ENCODE measurements at regions not wholly inside any gene's neighbourhood (a gene's known extent, or its start where the extent isn't known, plus 50 kb on each side); places are given as distances from the start of the nearest gene placed in this dataset.

GRCh38 chr17:79506150-79506870 is 104.5 kb downstream of the RBFOX3 start:
- Histone ChIP-seq H2AFZ (ENCODE audit: low read length) (no peak overlapping the region), H2BK5ac (ENCODE audit: insufficient read length, low read length) (no peak overlapping the region), H3K14ac (ENCODE audit: insufficient read depth, low read length) (no peak overlapping the region), H3K23me2 (ENCODE audit: insufficient read length, low read depth, low read length, poor library complexity, severe bottlenecking) (no peaks in the 10 kb centered on the region), H3K9ac (ENCODE audit: extremely low read depth, insufficient read length, low read length) (no peak overlapping the region), H2BK15ac (ENCODE audit: low read depth, low read length) (no peak overlapping the region), H2BK12ac (ENCODE audit: insufficient read length, low read depth, low read length) (no peak overlapping the region), H3K23ac (ENCODE audit: insufficient read length, low read depth, low read length) (no peak overlapping the region), H3K9me3 (ENCODE audit: control insufficient read depth, low read depth, low read length) (no peaks in the 10 kb centered on the region), H2AK5ac (ENCODE audit: insufficient read length, low read length) (no peak overlapping the region), H3K18ac (ENCODE audit: insufficient read length, low read depth, low read length) (no peak overlapping the region), H4K5ac (ENCODE audit: insufficient read length, low read depth, low read length) (no peak overlapping the region), H2BK120ac (ENCODE audit: low read depth, low read length, poor library complexity, severe bottlenecking) (no peak overlapping the region), H3K27me3 (ENCODE audit: insufficient read depth, low read length) (no peaks in the 10 kb centered on the region), H4K91ac (ENCODE audit: insufficient read length, low read depth, low read length) (no peak overlapping the region), H4K20me1 (ENCODE audit: control insufficient read depth, insufficient read depth, insufficient read length) (no peaks in the 10 kb centered on the region), H3K4me2 (ENCODE audit: insufficient read depth, insufficient read length, low read length) (no peak overlapping the region), H3K4me1 (ENCODE audit: insufficient read depth, low read length) (no peaks in the 10 kb centered on the region), H3K56ac (ENCODE audit: insufficient read length, low read depth, low read length) (no peak overlapping the region), H4K8ac (replicated peaks; ENCODE audit: insufficient read length, low read depth, low read length) (no peak overlapping the region), H3T11ph (ENCODE audit: low read length) (no peak overlapping the region), H3K4ac (ENCODE audit: low read depth, low read length) (no peak overlapping the region), H3K79me2 (ENCODE audit: insufficient read depth, low read length) (no peaks in the 10 kb centered on the region), H3K79me1 (ENCODE audit: insufficient read depth, low read depth, low read length, poor library complexity, severe bottlenecking) (no peaks in the 10 kb centered on the region), H2BK20ac (ENCODE audit: low read depth, low read length, poor library complexity, severe bottlenecking) (no peak overlapping the region), H3K27ac (ENCODE audit: insufficient read length, low read depth, low read length) (no peak overlapping the region)
- Mint-ChIP-seq H3K36me3 (ENCODE audit: insufficient read depth in 1 of 3, low read depth in 3 of 3) (0 out of 7 replicates have a peak, but pooled peaks cover 0 to 2% (median 0%) of the 10 kb centered on the region in 3 experiments), H3K4me1 (peaks cover 0 to 16% of the 10 kb centered on the region in 2 experiments; a peak in 2 of 4 replicates), H3K27ac (no peak overlapping the region; a peak in 1 of 7 replicates), H3K4me3 (no peak overlapping the region), H3K27me3 (ENCODE audit: low read depth) (peaks cover 2% of the 10 kb centered on the region; the same call in 1 of the 2 replicates), H3K9me3 (peaks cover 2 to 3% of the 10 kb centered on the region in 2 experiments; a peak in 4 of 5 replicates)
- TF ChIP-seq, protein P1, sequence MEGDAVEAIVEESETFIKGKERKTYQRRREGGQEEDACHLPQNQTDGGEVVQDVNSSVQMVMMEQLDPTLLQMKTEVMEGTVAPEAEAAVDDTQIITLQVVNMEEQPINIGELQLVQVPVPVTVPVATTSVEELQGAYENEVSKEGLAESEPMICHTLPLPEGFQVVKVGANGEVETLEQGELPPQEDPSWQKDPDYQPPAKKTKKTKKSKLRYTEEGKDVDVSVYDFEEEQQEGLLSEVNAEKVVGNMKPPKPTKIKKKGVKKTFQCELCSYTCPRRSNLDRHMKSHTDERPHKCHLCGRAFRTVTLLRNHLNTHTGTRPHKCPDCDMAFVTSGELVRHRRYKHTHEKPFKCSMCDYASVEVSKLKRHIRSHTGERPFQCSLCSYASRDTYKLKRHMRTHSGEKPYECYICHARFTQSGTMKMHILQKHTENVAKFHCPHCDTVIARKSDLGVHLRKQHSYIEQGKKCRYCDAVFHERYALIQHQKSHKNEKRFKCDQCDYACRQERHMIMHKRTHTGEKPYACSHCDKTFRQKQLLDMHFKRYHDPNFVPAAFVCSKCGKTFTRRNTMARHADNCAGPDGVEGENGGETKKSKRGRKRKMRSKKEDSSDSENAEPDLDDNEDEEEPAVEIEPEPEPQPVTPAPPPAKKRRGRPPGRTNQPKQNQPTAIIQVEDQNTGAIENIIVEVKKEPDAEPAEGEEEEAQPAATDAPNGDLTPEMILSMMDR (conservative IDR thresholded peaks at IDR 0.05) = no peak
- no peak for DNase-seq
- WGBS (ENCODE audit: extremely low coverage, insufficient read length, low lambda C conversion rate) = no CpG with 5 or more reads among the region's 24 CpGs

Data from H9 (cell line).